ENCODE measurements at regions not wholly inside any gene's neighbourhood (a gene's known extent, or its start where the extent isn't known, plus 50 kb on each side); places are given as distances from the start of the nearest gene placed in this dataset.
A peak's percentile ranks its signal among the peaks of the same experiment; 100 is the strongest.

- H3K9me3 ChIP-seq (ENCODE audit: control insufficient read depth, low read depth, low read length) = no peaks in the 10 kb centered on the region
- peak in 1 of 3 experiments; percentile 1 for TF ChIP-seq CTCF (optimal IDR thresholded peaks at IDR 0.05 in 1 of 3, IDR thresholded peaks at IDR 0.05 in 1 of 3, conservative IDR thresholded peaks at IDR 0.05 in 1 of 3; ENCODE audit: extremely low read depth in 1 of 3, insufficient read depth in 2 of 3, low read length in 3 of 3)
- no peak for TF ChIP-seq EZH2 (IDR thresholded peaks at IDR 0.05; ENCODE audit: low read length)
- no peaks in the 10 kb centered on the region for H4K20me1 ChIP-seq (ENCODE audit: control insufficient read depth, extremely low read depth, insufficient read depth, low read length)
- H3K27me3 ChIP-seq (ENCODE audit: control insufficient read depth, extremely low read depth, insufficient read depth, low read length) = no peaks in the 10 kb centered on the region
- H3K9ac ChIP-seq (ENCODE audit: control insufficient read depth, extremely low read depth, insufficient read depth, low read length) = no peak overlapping the region
- dilution Hi-C loops (cut with MboI; ENCODE audit: extremely low pct_ligation_motif_present, low sequenced_read_pairs) = no loop called here
- H3K4me3 ChIP-seq (ENCODE audit: control insufficient read depth in 2 of 3, extremely low read depth in 1 of 3, insufficient read depth in 2 of 3, low read depth in 1 of 3, low read length in 3 of 3) = no peak overlapping the region
- H3K36me3 ChIP-seq (ENCODE audit: control insufficient read depth in 2 of 2, extremely low read depth in 1 of 2, insufficient read depth in 2 of 2, low read length in 2 of 2) = no peaks in the 10 kb centered on the region
- peak; percentile 99 for FAIRE-seq
- no peaks in the 10 kb centered on the region for H3K9me1 ChIP-seq (ENCODE audit: control insufficient read depth, extremely low read depth, insufficient read depth, low read length)
- H3K4me2 ChIP-seq (ENCODE audit: control insufficient read depth, extremely low read depth, insufficient read depth, low read depth, low read length) = peak overlapping the region; percentile 7
- no peak overlapping the region for H3K27ac ChIP-seq (ENCODE audit: control insufficient read depth, insufficient read depth, low read length)
- DNase-seq (ENCODE audit: low read depth, low spot score) = peak; percentile 35
- H3K79me2 ChIP-seq (ENCODE audit: control insufficient read depth, insufficient read depth, low read length) = no peaks in the 10 kb centered on the region
- H2AFZ ChIP-seq (ENCODE audit: control insufficient read depth, low read length) = no peak overlapping the region
- H3K4me1 ChIP-seq (ENCODE audit: control insufficient read depth, extremely low read depth, insufficient read depth, low read length) = peaks cover 15% of the 10 kb centered on the region
These were observed 80.0 kb upstream of the CACNA2D3 start for GRCh38 chr3:54042259-54042823.

GRCh38 chr3:54040476-54040875 lies 81.9 kb upstream of the CACNA2D3 start:
- Histone ChIP-seq H3K4me2 (ENCODE audit: control insufficient read depth, extremely low read depth, insufficient read depth, low read depth, low read length) (no peak overlapping the region), H2AFZ (ENCODE audit: control insufficient read depth, low read length) (no peak overlapping the region), H3K9me3 (ENCODE audit: control insufficient read depth, low read depth, low read length) (no peaks in the 10 kb centered on the region), H3K9ac (ENCODE audit: control insufficient read depth, extremely low read depth, insufficient read depth, low read length) (no peak overlapping the region), H4K20me1 (ENCODE audit: control insufficient read depth, extremely low read depth, insufficient read depth, low read length) (no peaks in the 10 kb centered on the region), H3K27me3 (ENCODE audit: control insufficient read depth, extremely low read depth, insufficient read depth, low read length) (no peaks in the 10 kb centered on the region), H3K36me3 (ENCODE audit: control insufficient read depth in 2 of 2, extremely low read depth in 1 of 2, insufficient read depth in 2 of 2, low read length in 2 of 2) (no peaks in the 10 kb centered on the region), H3K4me3 (ENCODE audit: control insufficient read depth in 2 of 3, extremely low read depth in 1 of 3, insufficient read depth in 2 of 3, low read depth in 1 of 3, low read length in 3 of 3) (no peak overlapping the region), H3K4me1 (ENCODE audit: control insufficient read depth, extremely low read depth, insufficient read depth, low read length) (peaks cover 13% of the 10 kb centered on the region), H3K9me1 (ENCODE audit: control insufficient read depth, extremely low read depth, insufficient read depth, low read length) (no peaks in the 10 kb centered on the region), H3K79me2 (ENCODE audit: control insufficient read depth, insufficient read depth, low read length) (no peaks in the 10 kb centered on the region), H3K27ac (ENCODE audit: control insufficient read depth, insufficient read depth, low read length) (no peak overlapping the region)
- no peak for TF ChIP-seq CTCF (optimal IDR thresholded peaks at IDR 0.05 in 1 of 3, IDR thresholded peaks at IDR 0.05 in 1 of 3, conservative IDR thresholded peaks at IDR 0.05 in 1 of 3; ENCODE audit: extremely low read depth in 1 of 3, insufficient read depth in 2 of 3, low read length in 3 of 3)
- no peak for TF ChIP-seq EZH2 (IDR thresholded peaks at IDR 0.05; ENCODE audit: low read length)
- dilution Hi-C loops (cut with MboI; ENCODE audit: extremely low pct_ligation_motif_present, low sequenced_read_pairs) = no loop called here
- no peak for DNase-seq (ENCODE audit: low read depth, low spot score)
- no peak for FAIRE-seq
